Fibroblast of mammary gland (primary cell): ENCODE measurements at regions not wholly inside any gene's neighbourhood (a gene's known extent, or its start where the extent isn't known, plus 50 kb on each side); places are given as distances from the start of the nearest gene placed in this dataset.

Experiments used
- DNase-seq: peaks from one replicate; pipeline ENCODE4 v3.0.0-alpha.2; 2010; ENCODE audit warnings: low read depth
- H3K4me3 ChIP-seq: 2 replicates; pipeline ENCODE4 v1.5.1; 2011; ENCODE audit warnings: low read depth, mild to moderate bottlenecking, low read length, moderate library complexity; ENCODE audit not compliant: control insufficient read depth
- CTCF ChIP-seq: conservative IDR thresholded peaks from 2 replicates; pipeline ENCODE4 v1.5.1; 2011; ENCODE audit warnings: low read depth, low read length, inconsistent platforms; ENCODE audit not compliant: control insufficient read depth, insufficient read depth

GRCh38 chr14:27013678-27014077 lies 415.8 kb upstream of the NOVA1 start:
- no peak overlapping the region for H3K4me3 ChIP-seq
- no peak for TF ChIP-seq CTCF
- DNase-seq: no peak

GRCh38 chr14:27015065-27015464 lies 417.2 kb upstream of the NOVA1 start:
- DNase-seq: peak; percentile 50
- H3K4me3 ChIP-seq: no peak overlapping the region
- TF ChIP-seq CTCF: no peak

GRCh38 chr14:27025648-27026047 lies 427.8 kb upstream of the NOVA1 start:
- H3K4me3 ChIP-seq: no peak overlapping the region
- no peak for DNase-seq
- TF ChIP-seq CTCF: no peak

GRCh38 chr14:27026097-27026496 lies 428.3 kb upstream of the NOVA1 start:
- no peak for DNase-seq
- no peak for TF ChIP-seq CTCF
- H3K4me3 ChIP-seq: no peak overlapping the region

- TF ChIP-seq CTCF: no peak
- DNase-seq: no peak
- H3K4me3 ChIP-seq: no peak overlapping the region
These were observed 442.7 kb upstream of the NOVA1 start for GRCh38 chr14:27040552-27040951.

- H3K4me3 ChIP-seq: no peak overlapping the region
- no peak for TF ChIP-seq CTCF
- no peak for DNase-seq
These were observed 451.9 kb upstream of the NOVA1 start for GRCh38 chr14:27049701-27050100.

GRCh38 chr14:27050208-27050607 lies 452.4 kb upstream of the NOVA1 start:
- H3K4me3 ChIP-seq: no peak overlapping the region
- DNase-seq: no peak
- TF ChIP-seq CTCF: no peak
